ENCODE measurements at regions not wholly inside any gene's neighbourhood (a gene's known extent, or its start where the extent isn't known, plus 50 kb on each side); places are given as distances from the start of the nearest gene placed in this dataset.

GRCh38 chr18:56473400-56474024 lies 164.9 kb downstream of the TXNL1 start:
- no peak for TF ChIP-seq CTCF (IDR thresholded peaks at IDR 0.05)
- TF ChIP-seq EZH2 (IDR thresholded peaks at IDR 0.05) = no peak
- TF ChIP-seq EZH2phosphoT487 (IDR thresholded peaks at IDR 0.05) = no peak
